NCI-H460 (cell line): ENCODE measurements at regions not wholly inside any gene's neighbourhood (a gene's known extent, or its start where the extent isn't known, plus 50 kb on each side); places are given as distances from the start of the nearest gene placed in this dataset.
A peak's percentile ranks its signal among the peaks of the same experiment; 100 is the strongest.

Experiments
- DNase-seq: peaks from one replicate; pipeline ENCODE4 v3.0.0-alpha.2; 2016; ENCODE audit warnings: low read depth; ENCODE audit errors: extremely low read depth

DNA sequence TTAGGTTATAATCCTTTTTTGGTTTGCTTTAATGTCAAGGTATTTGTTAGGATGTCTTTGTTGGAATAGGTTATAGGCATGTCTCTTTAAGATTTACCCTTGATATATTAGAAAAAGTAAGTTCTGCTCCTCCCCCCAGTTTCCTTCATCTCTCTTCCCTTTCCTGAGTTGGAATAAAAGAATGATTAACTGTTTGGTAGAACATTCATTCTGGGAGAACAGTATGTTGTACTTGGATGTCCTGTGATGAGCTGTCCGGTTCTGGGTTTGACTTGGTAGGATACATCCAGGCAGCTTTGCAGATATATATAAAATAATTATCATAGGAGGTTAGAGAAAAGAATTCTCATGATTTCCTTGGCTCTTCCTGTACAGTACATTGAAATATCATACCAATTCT lies 199.6 kb upstream of the RREB1 start:
- DNase-seq = no peak

- no peak for DNase-seq
These were observed 198.7 kb upstream of the RREB1 start for GRCh38 chr6:6909111-6909510.

- no peak for DNase-seq
These were observed 196.9 kb upstream of the RREB1 start for GRCh38 chr6:6910734-6911295.

DNA sequence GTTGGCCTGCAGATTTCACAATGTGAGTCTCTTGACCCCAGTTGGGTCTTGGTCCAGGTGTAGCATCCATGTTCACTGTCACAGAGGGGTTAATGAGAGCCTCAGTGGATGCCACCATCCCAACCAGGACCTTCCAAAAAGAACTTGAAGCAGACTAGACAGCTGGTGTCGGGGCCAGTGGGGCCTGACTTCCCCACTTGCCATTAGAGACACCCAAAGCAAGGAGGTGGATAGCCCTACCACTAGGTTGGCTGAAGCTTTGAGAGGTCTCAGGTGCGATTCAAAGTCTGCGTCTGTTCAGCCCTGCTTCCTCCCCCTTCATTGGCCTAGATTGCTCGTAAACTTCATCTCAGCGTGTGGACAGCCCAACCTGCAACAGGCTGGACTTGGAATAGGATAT lies 196.4 kb upstream of the RREB1 start:
- DNase-seq = no peak

- DNase-seq = no peak
These were observed 194.7 kb upstream of the RREB1 start for GRCh38 chr6:6912817-6913744.

GRCh38 chr6:6915219-6915618 lies 192.5 kb upstream of the RREB1 start:
- DNase-seq = no peak

DNA sequence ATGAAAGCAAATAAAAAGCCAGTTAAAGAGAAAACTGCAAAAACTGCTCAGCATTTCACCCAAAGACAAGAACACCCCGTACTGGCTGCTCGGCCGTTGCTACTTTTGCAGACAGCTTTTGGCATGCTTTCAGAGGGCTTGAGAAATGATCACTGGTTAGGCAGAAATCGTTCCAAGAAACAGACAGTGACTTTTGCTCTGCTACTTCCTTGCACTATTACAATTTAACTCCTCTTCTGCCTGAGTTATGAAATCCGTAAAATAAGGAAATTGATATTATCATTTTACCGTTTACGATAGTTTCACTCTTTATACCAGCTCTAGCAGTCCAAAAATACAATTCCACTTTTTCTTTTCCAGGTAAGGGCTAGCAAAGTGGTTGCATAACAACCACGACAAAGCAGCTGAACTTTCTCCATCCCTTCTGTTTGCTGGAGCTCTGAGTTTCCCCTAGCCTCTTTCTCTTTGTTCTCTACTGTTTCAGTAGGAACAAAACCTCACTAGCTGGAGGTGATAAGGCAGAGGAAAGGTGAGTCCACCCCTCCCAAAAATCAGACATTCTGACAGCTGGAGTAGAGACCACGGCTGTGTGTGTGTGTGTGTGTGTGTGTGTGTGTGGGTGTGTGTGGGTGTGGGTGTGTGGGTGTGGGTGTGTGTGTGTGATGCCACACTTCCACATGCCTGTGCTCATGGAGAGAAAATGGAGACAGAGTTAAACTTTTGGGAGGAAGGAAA lies 191.8 kb upstream of the RREB1 start:
- no peak for DNase-seq

DNA sequence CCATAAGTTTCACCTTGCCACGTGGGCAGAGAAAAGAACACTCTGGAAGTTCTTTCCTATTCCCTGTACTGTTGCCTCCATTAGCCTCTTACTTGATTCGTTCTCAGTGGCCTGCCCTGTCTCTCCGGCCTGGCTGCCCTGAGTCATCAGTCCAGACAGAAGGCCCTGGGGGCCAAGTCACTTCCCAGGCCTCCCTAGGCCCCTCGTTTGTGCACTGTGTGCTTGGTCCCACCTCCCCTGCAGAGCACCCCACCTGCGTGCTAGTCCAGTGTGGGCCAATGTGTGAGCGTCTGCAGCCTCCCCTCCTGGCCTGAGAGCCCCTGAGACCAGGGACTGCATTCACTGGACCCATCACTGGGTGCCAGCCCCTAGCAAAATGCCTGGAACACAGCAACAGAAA lies 191.2 kb upstream of the RREB1 start:
- DNase-seq = no peak

- peak; percentile 30 for DNase-seq
These were observed 189.4 kb upstream of the RREB1 start for GRCh38 chr6:6918216-6918983.

- DNase-seq = no peak
These were observed 188.6 kb upstream of the RREB1 start for GRCh38 chr6:6919173-6919572.

DNA sequence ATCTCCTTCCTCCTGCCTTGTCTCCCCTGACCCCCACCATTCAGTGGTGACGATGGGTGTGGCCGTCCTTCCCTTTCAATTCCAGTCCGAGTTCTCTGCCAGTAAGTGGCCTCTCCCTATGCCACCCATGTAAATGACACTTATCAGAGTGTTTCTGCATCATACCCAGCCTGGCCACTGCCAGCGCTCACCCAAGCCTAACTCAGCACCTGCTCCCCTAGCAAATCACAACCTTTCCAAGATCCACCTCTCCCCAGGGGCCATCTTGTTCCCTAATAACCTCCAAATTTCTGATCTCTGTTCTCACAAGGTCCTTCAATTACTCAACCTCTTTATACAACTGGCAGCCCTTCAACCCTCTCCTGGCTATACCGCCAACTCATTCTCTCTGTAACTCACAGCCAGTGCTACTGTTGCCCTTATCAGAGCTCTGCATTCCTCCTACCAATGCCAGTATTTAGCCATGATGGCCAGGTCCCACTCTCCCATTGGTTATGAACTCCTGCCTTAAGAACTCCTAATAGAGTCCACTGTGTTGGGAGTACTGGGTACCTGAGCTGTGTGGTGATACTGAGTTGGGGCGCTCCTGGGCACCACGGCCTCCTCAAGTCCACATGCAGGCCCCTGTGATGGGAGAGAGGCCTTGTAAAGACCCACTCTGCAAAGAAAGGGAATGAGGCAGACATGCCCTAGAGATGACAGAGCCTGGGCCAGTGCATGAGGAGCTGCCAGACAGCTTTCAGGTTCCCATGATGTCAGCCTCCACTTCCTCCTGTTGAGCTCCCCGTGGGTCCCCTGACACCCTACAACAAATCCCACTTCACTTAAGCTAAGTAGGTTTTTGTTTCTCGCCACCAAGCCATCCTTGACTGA lies 187.4 kb upstream of the RREB1 start:
- DNase-seq = no peak

- DNase-seq = no peak
These were observed 186.8 kb upstream of the RREB1 start for GRCh38 chr6:6920987-6921313.

DNA sequence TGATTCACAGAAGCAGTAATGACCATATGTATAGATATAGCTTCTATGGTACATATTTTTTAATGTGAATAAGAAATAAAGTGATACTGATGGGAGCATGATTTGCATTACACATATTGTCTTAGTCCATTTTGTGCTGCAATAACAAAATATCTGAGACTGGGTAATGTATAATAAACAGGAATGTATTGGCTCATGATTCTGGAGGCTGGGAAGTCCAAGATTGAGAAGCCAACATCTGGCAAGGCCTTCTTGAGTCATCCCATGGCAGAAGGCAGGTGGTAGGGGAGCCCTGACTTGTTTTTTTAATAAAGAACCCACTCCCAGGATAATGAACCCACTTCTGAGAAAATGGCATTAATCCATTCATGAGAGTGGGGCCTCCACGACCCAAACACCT lies 185.6 kb upstream of the RREB1 start:
- DNase-seq = no peak

DNA sequence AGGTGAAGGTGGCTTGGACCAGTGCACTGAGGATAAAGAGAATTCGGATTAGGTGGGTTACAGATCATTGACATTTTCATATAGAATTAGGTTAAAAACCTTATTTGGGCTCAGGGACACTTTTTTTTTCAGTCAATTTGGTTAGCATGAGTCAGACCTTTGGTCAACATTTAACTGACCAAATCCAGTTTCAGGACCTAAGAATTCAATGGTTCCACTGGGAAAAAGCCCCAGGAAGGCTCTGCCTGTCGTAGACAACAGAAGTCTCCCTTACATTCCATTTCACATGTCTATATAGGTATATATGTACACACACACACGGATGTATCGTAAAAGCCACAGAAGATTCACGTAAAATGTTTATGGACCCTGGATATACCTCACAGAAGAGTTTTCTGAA lies 184.2 kb upstream of the RREB1 start:
- DNase-seq = no peak

DNA sequence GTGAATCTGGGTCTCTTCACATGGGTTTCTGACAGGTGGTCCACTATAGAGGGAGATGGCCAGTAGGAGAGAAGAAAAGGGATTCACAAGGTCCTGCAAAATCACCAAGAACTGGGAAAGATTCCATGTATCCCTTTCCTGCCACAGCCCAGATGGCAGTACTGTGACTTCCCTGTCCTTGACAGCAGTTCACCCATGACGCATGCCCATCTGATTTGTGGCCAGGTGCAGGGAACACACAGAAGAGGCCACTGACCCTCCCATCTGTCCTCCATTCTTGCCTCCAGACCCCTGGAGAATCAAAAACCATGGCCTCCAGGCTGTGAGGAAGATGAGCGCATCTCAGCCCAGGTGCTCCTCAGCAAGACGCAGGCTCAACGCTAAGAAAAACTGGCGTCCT lies 183.1 kb upstream of the RREB1 start:
- DNase-seq = no peak

DNA sequence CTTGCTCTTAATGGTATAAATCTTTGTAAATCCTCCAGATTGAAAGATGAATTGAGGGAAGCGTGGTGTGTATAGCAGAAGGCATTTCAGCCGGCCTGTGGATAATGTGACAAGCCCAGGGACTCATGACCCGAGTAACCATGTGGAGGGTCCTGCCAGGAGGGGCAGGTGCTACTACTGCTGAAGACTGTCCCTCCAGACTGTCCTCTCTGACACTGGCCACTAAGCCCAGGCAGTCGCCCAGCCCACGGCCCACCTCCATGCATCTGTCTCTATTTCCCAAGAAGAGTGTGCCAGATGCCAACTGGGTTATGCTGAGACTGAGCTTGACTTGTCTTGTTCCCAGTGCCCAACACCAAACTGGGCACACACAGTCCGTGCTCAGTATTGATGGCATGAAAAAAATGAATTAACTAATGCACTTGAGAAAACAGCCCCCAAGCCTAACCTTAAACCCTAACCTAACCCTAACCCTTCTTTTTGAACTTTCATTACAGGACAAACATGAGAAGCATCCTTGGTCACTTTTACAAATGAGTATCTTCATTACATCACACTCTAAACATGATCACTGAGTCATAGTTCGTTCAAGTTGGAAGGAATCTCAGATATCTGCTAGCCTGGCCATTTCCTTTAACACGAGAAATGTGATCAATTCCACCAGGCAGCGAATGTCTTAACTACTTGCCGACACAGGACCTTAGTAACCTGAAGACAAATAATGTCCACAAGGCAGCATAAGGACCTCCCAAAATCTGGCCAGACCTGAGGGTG lies 182.2 kb upstream of the RREB1 start:
- DNase-seq = no peak

- no peak for DNase-seq
These were observed 180.9 kb upstream of the RREB1 start for GRCh38 chr6:6926856-6927255.

- DNase-seq = no peak
These were observed 180.0 kb upstream of the RREB1 start for GRCh38 chr6:6927521-6928361.
